ENCODE measurements at regions not wholly inside any gene's neighbourhood (a gene's known extent, or its start where the extent isn't known, plus 50 kb on each side); places are given as distances from the start of the nearest gene placed in this dataset.
"Not testable (repeated sequence)": the region's sequence is repeated elsewhere in the genome, so short reads cannot be mapped to it uniquely, and the experiment has no call there.

GRCh38 chr4:91830681-91831395, 472.9 kb upstream of the GRID2 start:
- in situ Hi-C loops (cut with MboI; ENCODE audit: low pct_unique_long_range_greater_than_20kb, low sequenced_read_pairs) = no loop called here
- DNase-seq = no peak

DNA sequence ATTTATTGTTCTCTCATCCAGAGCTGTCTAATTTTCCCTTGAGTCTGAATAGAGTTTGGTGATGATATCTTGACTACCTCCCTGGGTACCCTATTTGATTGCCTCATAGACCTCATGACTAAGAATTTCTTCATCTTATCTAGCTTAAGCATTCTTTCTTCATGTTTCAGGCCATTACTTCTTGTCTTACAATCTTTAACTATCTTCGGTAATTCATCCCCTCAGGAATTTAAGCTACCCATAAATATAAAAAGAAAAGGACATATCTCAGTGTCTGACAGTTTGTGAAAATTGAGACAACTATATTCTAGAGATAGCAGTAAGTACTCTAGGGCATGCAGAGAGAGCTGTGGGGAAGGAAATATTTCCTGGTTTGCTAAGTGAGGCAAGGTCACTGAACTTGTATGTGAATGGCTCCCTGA, 466.1 kb upstream of the GRID2 start:
- in situ Hi-C loops (cut with MboI; ENCODE audit: low pct_unique_long_range_greater_than_20kb, low sequenced_read_pairs) = no loop called here
- no peak for DNase-seq

- in situ Hi-C loops (cut with MboI; ENCODE audit: low pct_unique_long_range_greater_than_20kb, low sequenced_read_pairs) = no loop called here
- DNase-seq = no peak
Observed at GRCh38 chr4:91838181-91838861, 465.4 kb upstream of the GRID2 start.

- in situ Hi-C loops (cut with MboI; ENCODE audit: low pct_unique_long_range_greater_than_20kb, low sequenced_read_pairs) = no loop called here
- no peak for DNase-seq
Observed at GRCh38 chr4:91840359-91840758, 463.4 kb upstream of the GRID2 start.

DNA sequence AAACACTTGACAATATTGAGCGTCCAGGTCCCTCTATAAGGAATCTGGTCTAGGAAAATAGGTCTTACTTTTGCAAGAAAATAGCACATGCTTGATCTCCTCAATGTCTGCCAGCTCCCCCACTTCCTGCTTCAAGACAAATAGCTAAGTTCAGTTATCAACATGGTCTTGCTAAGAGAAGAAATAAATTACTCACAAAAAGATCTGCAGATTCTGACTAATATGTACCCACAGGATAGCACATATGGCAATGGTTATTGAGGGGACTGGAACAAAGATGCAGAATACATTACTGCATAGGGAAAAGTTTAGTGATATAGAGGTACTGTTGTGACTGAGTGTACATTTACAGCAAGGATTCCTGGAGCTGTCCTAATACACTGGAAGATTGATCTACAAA, 457.5 kb upstream of the GRID2 start:
- in situ Hi-C loops (cut with MboI; ENCODE audit: low pct_unique_long_range_greater_than_20kb, low sequenced_read_pairs) = no loop called here

DNA sequence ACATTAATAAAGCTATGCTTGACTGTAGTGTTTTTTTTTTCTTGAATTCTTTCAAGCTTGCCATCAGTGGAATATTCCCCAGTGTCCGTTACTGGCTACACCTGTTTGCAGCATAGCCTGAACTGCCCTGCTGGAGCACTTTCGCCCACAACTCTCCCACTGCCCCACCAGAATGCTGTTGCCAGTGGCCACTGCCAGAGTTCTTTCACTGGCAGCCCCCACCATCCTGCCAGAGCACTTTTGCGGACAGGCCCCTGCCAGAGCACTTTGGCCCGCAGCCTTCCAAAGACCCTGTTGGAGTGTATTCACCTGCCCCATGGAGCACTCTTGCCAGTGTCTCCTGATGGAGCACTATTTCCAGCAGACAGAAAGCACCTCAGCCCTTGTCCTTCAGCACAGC, 452.3 kb upstream of the GRID2 start:
- no peak for DNase-seq
- in situ Hi-C loops (cut with MboI; ENCODE audit: low pct_unique_long_range_greater_than_20kb, low sequenced_read_pairs) = no loop called here

More for the DNA sequence above, 457.5 kb upstream of the GRID2 start:
- no peak for DNase-seq

DNA sequence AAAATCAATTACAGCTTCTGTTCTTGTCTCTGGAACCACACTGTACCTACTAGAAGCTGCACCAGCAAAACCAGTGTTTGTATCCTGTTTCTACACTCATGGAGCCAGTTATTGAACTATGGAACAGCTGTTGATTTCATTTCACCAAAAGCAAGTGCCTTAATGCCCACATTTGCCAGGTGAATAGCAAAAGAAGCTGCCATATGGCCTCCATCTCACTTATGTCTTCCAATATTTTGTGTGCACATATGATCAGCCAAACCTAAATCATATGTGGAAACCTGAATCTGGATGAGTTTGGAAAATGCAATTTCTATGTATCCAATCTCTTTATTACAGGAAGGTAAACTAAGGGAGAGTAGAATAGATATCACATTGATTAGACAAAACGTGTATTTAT, 415.8 kb upstream of the GRID2 start:
- no peak for DNase-seq
- in situ Hi-C loops (cut with MboI; ENCODE audit: low pct_unique_long_range_greater_than_20kb, low sequenced_read_pairs) = no loop called here

DNA sequence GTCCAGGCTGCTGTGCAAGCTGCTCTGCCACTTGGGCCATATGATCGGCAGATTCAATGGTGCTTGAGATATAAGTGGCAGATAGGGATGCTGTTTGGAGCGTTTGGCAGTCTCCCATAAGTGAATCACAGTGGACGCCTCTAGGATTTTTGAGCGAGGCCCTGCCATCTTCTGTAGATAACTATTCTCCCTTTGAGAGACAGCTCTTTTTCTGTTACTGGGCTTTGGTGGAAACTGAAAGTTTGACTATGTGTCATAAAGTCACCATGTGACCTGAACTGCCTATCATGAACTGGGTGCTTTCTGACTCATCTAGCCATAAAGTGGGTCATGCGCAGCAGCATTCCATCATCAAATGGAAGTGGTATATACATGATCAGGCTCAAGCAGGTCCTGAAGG, 412.5 kb upstream of the GRID2 start:
- in situ Hi-C loops (cut with MboI; ENCODE audit: low pct_unique_long_range_greater_than_20kb, low sequenced_read_pairs); DNase-seq: not testable (repeated sequence)

GRCh38 chr4:91894006-91894405, 409.8 kb upstream of the GRID2 start:
- in situ Hi-C loops (cut with MboI; ENCODE audit: low pct_unique_long_range_greater_than_20kb, low sequenced_read_pairs) = no loop called here
- DNase-seq = no peak

- DNase-seq = no peak
- in situ Hi-C loops (cut with MboI; ENCODE audit: low pct_unique_long_range_greater_than_20kb, low sequenced_read_pairs) = no loop called here
Observed at GRCh38 chr4:91904556-91904955, 399.2 kb upstream of the GRID2 start.

DNA sequence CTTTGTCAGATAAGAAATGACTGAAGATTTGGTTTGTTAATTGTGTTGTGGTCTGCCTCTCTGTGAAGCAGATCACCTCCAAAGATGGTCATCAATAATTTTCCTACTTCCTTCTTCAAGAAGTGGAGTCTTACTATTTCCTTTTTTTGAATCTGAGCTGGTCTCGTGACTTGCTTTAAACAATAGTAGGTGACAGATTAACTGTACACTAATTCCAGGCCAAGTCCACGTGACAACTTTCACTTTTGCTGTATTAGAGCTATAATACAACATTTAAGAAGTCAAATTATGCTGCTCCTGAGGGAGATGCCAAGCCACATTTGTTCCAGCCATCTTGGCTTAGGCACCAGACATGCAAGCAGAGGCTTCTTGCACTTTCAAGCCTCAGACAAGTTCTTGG, 393.8 kb upstream of the GRID2 start:
- in situ Hi-C loops (cut with MboI; ENCODE audit: low pct_unique_long_range_greater_than_20kb, low sequenced_read_pairs) = no loop called here
- DNase-seq = no peak

DNA sequence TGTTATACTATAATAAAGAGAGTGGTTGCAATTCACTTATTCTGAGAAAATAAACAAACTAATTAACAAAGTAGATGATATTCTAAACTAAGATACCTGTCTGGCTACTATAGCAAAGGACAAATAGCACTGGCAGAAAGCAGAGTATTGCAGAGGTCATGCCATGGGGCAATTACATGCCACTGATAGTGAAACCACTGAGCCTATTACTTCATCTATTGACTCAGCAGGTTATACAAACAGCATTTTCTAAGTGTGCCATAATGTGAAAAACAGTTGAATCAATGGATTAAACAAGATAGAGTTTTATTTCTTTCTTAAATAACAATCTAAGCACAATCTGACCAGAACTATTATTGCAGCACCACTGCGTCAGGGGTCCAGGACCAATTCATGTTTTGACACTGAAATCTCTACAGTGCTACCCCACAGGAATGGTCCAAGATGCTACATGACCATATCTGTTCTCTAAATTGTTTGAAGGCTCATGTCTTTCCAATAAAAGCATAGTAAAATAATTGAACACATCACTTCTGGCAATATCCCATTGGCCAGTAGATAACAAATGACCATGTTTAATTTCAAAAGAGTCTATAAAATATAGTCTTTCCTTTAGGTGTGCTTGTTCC, 389.5 kb upstream of the GRID2 start:
- in situ Hi-C loops (cut with MboI; ENCODE audit: low pct_unique_long_range_greater_than_20kb, low sequenced_read_pairs) = no loop called here
- no peak for DNase-seq

DNA sequence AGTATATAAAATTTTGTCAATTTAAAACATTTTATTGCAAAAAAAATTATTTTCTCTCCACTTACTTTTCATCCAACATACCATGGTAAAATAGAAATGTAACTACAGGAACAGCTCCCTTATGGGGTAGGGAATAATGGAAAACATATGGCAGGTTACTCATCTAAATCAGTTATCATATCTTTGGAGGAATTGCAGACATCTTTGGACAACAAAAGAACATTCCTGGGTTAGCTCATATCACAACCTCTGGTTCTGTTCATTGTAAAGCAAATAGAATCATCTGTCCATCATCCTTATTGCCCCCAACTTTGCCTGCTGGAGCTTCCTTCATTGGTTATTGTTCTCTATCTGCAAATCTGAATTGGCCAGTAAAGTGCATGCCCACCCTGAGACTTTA, 387.5 kb upstream of the GRID2 start:
- in situ Hi-C loops (cut with MboI; ENCODE audit: low pct_unique_long_range_greater_than_20kb, low sequenced_read_pairs) = no loop called here
- DNase-seq = no peak

DNA sequence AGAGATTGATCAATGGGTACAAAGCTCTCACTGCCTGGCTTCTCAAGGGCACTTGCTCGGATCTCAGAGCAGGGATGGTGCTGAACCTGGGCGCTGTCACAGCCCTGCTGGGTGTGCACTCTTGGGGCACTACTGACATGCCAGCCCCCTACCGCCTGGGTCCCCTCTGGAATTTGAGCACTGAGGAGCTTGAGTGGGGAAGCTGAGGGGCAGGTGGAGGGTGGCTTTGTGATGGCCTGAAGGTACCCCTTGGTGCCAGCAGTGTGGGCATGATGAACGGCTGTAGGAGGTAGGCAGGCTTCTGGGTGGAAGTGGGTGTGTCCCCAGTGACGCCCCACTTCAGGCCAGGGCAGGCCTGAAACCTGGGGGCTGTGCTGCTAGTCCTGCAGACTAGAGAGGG, 379.1 kb upstream of the GRID2 start:
- in situ Hi-C loops (cut with MboI; ENCODE audit: low pct_unique_long_range_greater_than_20kb, low sequenced_read_pairs) = no loop called here
- DNase-seq = no peak

DNA sequence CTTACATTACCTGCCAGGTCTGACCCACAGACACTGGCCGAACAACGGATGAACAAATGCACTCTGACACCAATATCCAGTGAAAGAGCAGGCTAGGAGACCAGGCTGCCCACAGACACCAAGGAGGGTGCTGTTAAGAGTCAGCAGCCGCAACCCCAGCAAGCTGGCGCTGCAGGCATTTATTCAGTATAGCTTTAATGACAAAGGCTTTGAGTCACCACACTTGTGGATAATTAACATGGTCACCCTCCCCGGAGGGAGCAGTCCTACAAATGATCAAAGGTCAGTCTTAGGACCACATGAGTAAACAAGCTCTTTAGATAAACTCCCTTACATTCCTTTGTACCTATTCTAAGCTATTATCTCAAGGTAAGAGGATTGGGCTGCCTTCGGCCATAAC, 368.5 kb upstream of the GRID2 start:
- DNase-seq = no peak
- in situ Hi-C loops (cut with MboI; ENCODE audit: low pct_unique_long_range_greater_than_20kb, low sequenced_read_pairs) = no loop called here

DNA sequence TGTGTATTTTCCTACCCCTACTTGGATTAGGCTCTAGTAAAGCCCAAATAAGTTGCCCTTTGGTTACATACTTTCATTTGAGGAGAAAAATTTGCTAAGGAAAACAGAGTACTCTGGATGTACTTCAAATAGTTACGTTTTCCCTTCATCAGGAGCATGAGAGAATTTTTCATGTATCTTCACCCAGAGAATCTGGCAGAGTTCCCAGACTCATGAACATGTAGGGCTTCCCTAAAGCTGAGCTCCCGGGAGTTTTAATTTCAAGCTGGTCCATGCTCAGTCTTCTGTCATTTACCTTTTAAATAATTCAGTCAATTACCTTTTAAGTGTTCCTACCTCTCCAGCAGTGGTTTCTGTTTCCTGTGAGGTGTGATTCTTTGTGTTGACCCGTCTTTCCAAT, 367.5 kb upstream of the GRID2 start:
- DNase-seq = no peak
- in situ Hi-C loops (cut with MboI; ENCODE audit: low pct_unique_long_range_greater_than_20kb, low sequenced_read_pairs) = no loop called here

DNA sequence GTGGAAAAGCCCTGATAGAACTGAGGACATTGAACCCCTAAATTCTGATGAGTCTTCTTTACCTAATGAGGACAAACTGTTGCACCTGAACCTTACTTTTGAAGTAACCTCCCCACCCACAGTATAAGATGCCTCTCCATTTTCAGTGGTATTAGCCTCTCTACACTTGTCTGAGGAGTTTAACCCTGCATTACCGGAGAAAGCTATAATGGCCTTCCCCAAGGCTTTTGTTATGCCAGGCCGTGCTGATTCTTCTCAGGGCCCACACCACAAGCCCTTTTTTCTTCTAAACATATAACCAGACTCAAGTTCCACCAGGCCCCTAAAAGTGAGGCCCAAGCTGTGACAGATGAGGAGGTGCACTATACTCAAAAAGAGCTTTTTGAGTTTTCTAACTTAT, 345.8 kb upstream of the GRID2 start:
- in situ Hi-C loops (cut with MboI; ENCODE audit: low pct_unique_long_range_greater_than_20kb, low sequenced_read_pairs) = no loop called here
- no peak for DNase-seq

- no peak for DNase-seq
- in situ Hi-C loops (cut with MboI; ENCODE audit: low pct_unique_long_range_greater_than_20kb, low sequenced_read_pairs) = no loop called here
Observed at GRCh38 chr4:91958596-91958995, 345.2 kb upstream of the GRID2 start.

DNA sequence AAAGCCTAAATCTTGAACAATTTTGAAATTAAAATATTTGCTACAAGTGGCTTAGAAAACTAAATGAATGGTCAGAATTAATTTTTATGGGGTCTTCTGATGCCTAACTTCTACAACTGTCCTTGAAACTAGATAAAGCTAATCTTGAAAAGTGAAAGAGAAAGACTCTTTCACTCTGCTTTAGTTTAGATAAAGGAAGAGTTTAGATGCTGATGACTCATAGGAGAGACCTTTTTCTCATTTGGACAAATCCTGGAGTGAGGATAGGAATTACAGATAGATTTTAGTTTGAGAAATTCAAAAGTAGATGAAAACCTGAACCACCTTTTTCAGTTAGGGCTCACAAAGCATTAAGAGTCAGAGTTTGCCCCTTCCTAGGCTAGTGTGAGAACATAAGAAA, 342.3 kb upstream of the GRID2 start:
- no peak for DNase-seq
- in situ Hi-C loops (cut with MboI; ENCODE audit: low pct_unique_long_range_greater_than_20kb, low sequenced_read_pairs) = no loop called here

GRCh38 chr4:91963486-91963885, 340.3 kb upstream of the GRID2 start:
- DNase-seq = no peak
- in situ Hi-C loops (cut with MboI; ENCODE audit: low pct_unique_long_range_greater_than_20kb, low sequenced_read_pairs) = no loop called here

GRCh38 chr4:91965166-91965565, 338.6 kb upstream of the GRID2 start:
- no peak for DNase-seq
- in situ Hi-C loops (cut with MboI; ENCODE audit: low pct_unique_long_range_greater_than_20kb, low sequenced_read_pairs) = no loop called here

All from KBM-7 (cell line).